Epithelial cell of prostate (primary cell): ENCODE measurements at regions not wholly inside any gene's neighbourhood (a gene's known extent, or its start where the extent isn't known, plus 50 kb on each side); places are given as distances from the start of the nearest gene placed in this dataset.

Source experiments
- DNase-seq: peaks from one replicate; pipeline ENCODE4 v3.0.0-alpha.2; 2011; ENCODE audit warnings: low read depth, low spot score
- H3K27ac ChIP-seq: fragments of 450-650 bp; 2 replicates; pipeline ENCODE4 v1.5.1; 2017; ENCODE audit warnings: mild to moderate bottlenecking

GRCh38 chr2:122145856-122146255, 390.4 kb downstream of the TSN start:
- no peak overlapping the region for H3K27ac ChIP-seq
- no peak for DNase-seq

- no peak overlapping the region for H3K27ac ChIP-seq
- DNase-seq, result no peak
These were observed 392.8 kb downstream of the TSN start for GRCh38 chr2:122148128-122148767.

GRCh38 chr2:122150524-122151280, 395.3 kb downstream of the TSN start:
- no peak for DNase-seq
- H3K27ac ChIP-seq, result no peak overlapping the region

GRCh38 chr2:122152571-122152970, 397.1 kb downstream of the TSN start:
- no peak overlapping the region for H3K27ac ChIP-seq
- no peak for DNase-seq

DNA sequence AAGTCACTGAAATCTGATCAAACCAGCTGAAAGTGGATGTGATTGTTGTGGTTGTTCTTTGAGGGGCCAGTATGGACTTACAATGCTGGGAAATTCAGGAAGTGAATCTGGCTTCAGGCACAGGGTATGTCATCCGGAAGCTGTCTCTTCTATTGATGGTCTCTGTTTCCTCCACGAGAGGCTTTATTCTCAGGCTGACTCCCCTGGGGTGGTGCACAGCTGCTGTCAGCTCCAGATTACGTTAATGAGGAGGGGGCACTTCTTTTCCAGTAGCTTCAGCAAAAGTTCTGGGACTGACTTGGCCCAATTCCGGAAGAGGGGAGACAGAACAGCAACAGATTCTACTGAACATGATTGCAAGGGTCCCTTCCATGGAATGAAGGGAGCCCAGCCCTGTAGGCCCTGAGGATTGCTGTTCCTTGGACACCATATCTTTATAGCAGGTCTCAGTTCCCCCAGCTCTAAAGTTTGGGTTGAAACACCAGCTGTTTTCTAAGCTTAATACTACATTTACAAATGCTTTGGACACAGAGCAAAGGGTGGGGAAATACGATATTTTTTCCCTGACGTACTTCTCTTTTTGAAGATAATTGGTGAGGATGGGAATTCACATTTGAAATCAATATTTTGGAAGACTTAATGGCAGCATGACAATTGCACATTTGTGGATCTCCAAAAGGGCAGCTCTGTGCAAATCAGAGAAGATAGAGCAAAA, 400.9 kb downstream of the TSN start:
- DNase-seq, result no peak

DNA sequence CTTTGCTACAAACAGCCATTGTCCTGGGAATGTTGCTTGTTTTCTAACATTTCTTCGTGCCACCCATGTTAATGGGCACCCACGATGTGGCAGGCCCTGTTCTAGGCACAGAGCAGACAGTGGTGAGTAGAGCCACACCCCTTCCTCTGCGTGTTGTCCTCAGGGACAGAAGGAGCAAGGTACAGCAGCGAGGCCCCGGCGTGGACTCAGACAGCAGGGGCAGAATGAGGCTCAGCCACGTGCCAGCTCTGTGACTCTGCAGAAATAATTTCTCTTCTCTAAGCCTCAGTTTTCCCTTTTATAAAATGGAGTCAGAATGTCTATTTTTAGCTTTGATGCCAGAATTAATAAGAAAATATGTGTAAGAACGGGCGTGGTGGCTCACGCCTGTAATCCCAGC, 401.7 kb downstream of the TSN start:
- DNase-seq, result no peak
- no peak overlapping the region for H3K27ac ChIP-seq

More for the DNA sequence above, 400.9 kb downstream of the TSN start:
- H3K27ac ChIP-seq, result no peak overlapping the region

DNA sequence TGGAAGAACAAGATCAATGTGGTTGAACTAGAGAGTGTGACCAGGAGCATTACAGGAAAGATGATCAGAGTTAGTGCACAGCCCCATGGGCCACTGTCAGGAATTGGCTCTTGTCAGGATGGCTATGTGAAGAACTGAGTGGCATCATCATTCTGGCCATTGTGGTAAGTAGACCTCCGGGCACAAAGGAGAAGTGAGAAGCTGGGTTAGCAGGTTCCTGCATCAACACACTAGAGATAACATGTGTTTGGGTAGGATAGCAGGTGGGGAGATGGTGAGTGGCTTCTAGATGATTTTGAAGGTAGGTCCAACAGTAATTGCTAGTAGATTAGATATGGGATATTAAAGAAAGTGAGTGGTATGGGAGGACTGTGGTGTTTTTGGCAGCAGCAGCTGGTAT, 408.2 kb downstream of the TSN start:
- no peak for DNase-seq
- no peak overlapping the region for H3K27ac ChIP-seq

- no peak for DNase-seq
These were observed 409.5 kb downstream of the TSN start for GRCh38 chr2:122164964-122165363.

DNA sequence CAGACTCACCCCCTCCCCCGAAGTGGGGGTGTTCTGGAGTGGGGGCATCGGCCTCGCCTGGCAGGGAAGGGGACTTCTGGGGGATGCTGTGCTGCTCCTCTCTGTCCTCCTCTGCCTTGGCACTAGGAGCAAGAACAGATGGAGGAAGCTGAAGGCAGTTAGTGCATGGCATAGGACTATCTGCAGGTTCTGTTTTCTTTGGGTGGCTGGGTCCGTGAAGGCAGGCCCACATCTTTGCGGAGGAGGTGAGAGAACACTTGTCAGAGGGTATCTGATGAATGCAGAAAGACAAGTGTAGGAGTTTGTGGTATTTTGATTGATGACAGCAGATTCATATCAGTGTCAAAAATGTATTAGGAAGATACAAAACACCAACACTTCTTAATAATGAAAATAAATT, 411.4 kb downstream of the TSN start:
- DNase-seq, result no peak

More at GRCh38 chr2:122164964-122165363, 409.5 kb downstream of the TSN start:
- no peak overlapping the region for H3K27ac ChIP-seq

DNA sequence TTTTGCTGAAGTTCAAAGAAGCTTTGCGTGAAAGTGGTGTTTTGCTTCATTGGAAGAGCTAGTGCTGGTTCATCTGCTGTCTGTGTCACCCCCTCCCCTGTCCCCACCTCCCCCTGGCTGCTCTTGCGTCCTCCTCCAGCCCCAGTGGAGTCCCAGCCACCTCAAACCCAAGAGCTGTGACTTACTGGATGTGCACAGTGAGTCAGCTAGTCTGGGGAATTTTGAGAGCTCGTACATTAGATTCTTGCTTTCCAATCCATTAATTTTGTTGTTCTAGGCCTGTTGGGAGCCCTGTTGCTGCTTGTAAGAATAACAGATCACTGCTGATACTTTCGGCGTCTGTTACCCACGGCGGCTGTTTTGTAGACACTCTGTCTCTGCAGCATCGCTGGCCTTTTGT, 412.1 kb downstream of the TSN start:
- no peak for DNase-seq
- no peak overlapping the region for H3K27ac ChIP-seq

More for the DNA sequence above, 411.4 kb downstream of the TSN start:
- no peak overlapping the region for H3K27ac ChIP-seq

GRCh38 chr2:122168799-122169198, 413.3 kb downstream of the TSN start:
- no peak overlapping the region for H3K27ac ChIP-seq
- DNase-seq, result no peak

DNA sequence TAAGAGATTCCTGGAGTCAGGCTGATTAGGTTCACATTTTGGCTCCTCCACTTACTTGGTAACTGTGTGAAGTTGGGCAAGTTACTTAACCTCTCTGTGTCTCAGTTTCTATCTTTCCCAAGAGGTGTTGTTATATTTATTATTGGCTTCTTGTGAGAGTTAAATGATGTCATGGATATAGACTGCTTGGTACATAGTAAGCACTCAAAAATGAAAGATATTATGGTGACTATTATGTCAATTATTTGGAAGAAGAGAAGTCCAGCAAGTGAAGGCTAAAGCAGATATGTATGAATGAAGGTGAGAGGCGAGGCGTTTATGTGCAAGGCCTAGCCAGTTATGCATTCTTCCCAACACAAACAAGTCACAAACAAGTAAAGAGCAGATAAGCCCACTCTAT, 417.4 kb downstream of the TSN start:
- no peak overlapping the region for H3K27ac ChIP-seq
- DNase-seq, result no peak

DNA sequence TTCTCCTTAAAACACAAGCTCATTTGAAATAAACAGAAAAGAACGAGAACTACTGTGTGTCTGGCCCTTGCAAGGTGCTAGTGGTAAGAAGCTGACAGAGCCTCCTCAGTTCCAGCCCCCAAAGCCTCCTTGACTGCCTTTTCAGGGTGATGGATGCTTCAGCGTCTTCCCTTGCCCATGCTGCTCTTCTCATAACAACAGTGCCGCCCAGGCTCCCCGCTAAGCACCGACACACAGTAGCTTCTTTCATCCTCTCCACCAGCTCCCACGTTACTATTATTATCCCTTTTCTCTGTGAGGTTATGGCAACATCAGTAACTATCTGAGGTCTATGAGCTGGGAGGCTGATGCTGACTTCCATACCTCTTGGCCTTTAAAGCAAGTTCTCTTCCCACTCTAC, 418.6 kb downstream of the TSN start:
- H3K27ac ChIP-seq, result no peak overlapping the region
- no peak for DNase-seq

- DNase-seq, result no peak
- no peak overlapping the region for H3K27ac ChIP-seq
These were observed 424.2 kb downstream of the TSN start for GRCh38 chr2:122179492-122180165.

- no peak for DNase-seq
- no peak overlapping the region for H3K27ac ChIP-seq
These were observed 425.5 kb downstream of the TSN start for GRCh38 chr2:122180972-122181371.

GRCh38 chr2:122182616-122183355, 427.3 kb downstream of the TSN start:
- no peak for DNase-seq
- H3K27ac ChIP-seq, result no peak overlapping the region

GRCh38 chr2:122183890-122184289, 428.4 kb downstream of the TSN start:
- DNase-seq, result no peak
- H3K27ac ChIP-seq, result no peak overlapping the region

DNA sequence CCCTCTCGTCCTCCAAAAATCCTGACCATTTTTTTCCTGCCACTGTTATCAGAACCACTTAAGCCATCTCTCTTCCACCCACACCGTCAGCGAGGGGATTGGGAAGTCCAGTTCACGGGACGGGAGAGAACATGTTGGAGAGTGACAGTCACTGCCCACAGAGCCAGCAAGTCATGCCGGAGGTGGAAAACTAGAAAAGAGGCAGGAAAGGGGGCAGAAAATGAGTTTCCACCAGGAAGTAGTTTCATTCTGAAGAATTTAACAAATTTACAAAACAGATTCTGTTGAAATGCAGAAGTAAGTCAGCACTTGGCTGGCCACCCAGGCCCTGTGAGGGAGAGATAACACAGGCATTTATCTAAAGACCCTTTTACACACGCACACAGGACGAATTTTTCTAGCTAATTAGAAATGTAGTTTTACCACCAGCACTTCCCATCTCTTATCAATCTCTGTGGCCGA, 431.3 kb downstream of the TSN start:
- H3K27ac ChIP-seq, result no peak overlapping the region
- no peak for DNase-seq

GRCh38 chr2:122191331-122191730, 435.9 kb downstream of the TSN start:
- no peak for DNase-seq
- H3K27ac ChIP-seq, result no peak overlapping the region

GRCh38 chr2:122193622-122194021, 438.2 kb downstream of the TSN start:
- H3K27ac ChIP-seq, result no peak overlapping the region
- DNase-seq, result no peak
